WERI-Rb-1 (cell line): ENCODE measurements at regions not wholly inside any gene's neighbourhood (a gene's known extent, or its start where the extent isn't known, plus 50 kb on each side); places are given as distances from the start of the nearest gene placed in this dataset.

ENCODE experiments used
- DNase-seq: peaks from one replicate; pipeline ENCODE4 v3.0.0-alpha.2; 2020
- H3K27ac ChIP-seq: fragments of 250-450 bp; sonication (Bioruptor Pico); 2 replicates; pipeline ENCODE4 v1.5.1; 2020; ENCODE audit warnings: mild to moderate bottlenecking, moderate library complexity
- H3K27me3 ChIP-seq: fragments of 250-450 bp; sonication (Bioruptor Pico); 2 replicates; pipeline ENCODE4 v1.5.1; 2021; ENCODE audit warnings: mild to moderate bottlenecking, low read depth, moderate library complexity; ENCODE audit not compliant: insufficient read depth, severe bottlenecking
- H3K36me3 ChIP-seq: fragments of 250-450 bp; sonication (Bioruptor Pico); 2 replicates; pipeline ENCODE4 v1.5.1; 2020; ENCODE audit warnings: mild to moderate bottlenecking, moderate library complexity
- H3K4me3 ChIP-seq: 2 replicates; pipeline ENCODE4 v1.5.1; 2011; ENCODE audit warnings: low read depth, mild to moderate bottlenecking, control low read depth, low read length
- H3K9me3 ChIP-seq: fragments of 250-450 bp; sonication (Bioruptor Pico); 2 replicates; pipeline ENCODE4 v1.5.1; 2021; ENCODE audit warnings: mild to moderate bottlenecking, moderate library complexity; ENCODE audit not compliant: severe bottlenecking
- CTCF ChIP-seq: IDR thresholded peaks from 2 replicates; pipeline ENCODE4 v1.5.1; 2011; ENCODE audit warnings: low read depth, mild to moderate bottlenecking, control low read depth, inconsistent platforms, low read length

GRCh38 chr4:184540307-184540706, 66.0 kb upstream of the IRF2 start:
- Histone ChIP-seq H3K9me3 (no peaks in the 10 kb centered on the region), H3K27me3 (no peaks in the 10 kb centered on the region), H3K4me3 (no peak overlapping the region), H3K27ac (no peak overlapping the region), H3K36me3 (no peaks in the 10 kb centered on the region)
- TF ChIP-seq CTCF, result no peak
- no peak for DNase-seq

- no peaks in the 10 kb centered on the region for H3K27me3 ChIP-seq
- peak overlapping the region; percentile 64 for H3K27ac ChIP-seq
- no peaks in the 10 kb centered on the region for H3K36me3 ChIP-seq
- peak; percentile 87 for TF ChIP-seq CTCF
- peak overlapping the region; percentile 83 for H3K4me3 ChIP-seq
- H3K9me3 ChIP-seq, result no peaks in the 10 kb centered on the region
- DNase-seq, result peak; percentile 91
Measured at GRCh38 chr4:184538023-184538599, 63.8 kb upstream of the IRF2 start.

- peak overlapping the region; percentile 64 for H3K27ac ChIP-seq
- TF ChIP-seq CTCF, result no peak
- no peaks in the 10 kb centered on the region for H3K27me3 ChIP-seq
- H3K4me3 ChIP-seq, result peak overlapping the region; percentile 83
- no peaks in the 10 kb centered on the region for H3K36me3 ChIP-seq
- DNase-seq, result peak; percentile 99
- no peaks in the 10 kb centered on the region for H3K9me3 ChIP-seq
Measured at GRCh38 chr4:184537269-184538022, 63.1 kb upstream of the IRF2 start.

- no peak for DNase-seq
- Histone ChIP-seq H3K9me3 (no peaks in the 10 kb centered on the region), H3K4me3 (peak overlapping the region; percentile 83), H3K27ac (no peak overlapping the region; the same call in 1 of the 2 replicates), H3K27me3 (no peaks in the 10 kb centered on the region), H3K36me3 (no peaks in the 10 kb centered on the region)
- TF ChIP-seq CTCF, result no peak
Measured at GRCh38 chr4:184536881-184537248, 62.5 kb upstream of the IRF2 start.

- Histone ChIP-seq H3K27me3 (no peaks in the 10 kb centered on the region), H3K27ac (no peak overlapping the region), H3K36me3 (no peaks in the 10 kb centered on the region), H3K9me3 (no peaks in the 10 kb centered on the region), H3K4me3 (peak overlapping the region; percentile 83)
- TF ChIP-seq CTCF, result no peak
- no peak for DNase-seq
Measured at GRCh38 chr4:184536065-184536880, 61.9 kb upstream of the IRF2 start.
